ENCODE measurements at regions not wholly inside any gene's neighbourhood (a gene's known extent, or its start where the extent isn't known, plus 50 kb on each side); places are given as distances from the start of the nearest gene placed in this dataset.

DNA sequence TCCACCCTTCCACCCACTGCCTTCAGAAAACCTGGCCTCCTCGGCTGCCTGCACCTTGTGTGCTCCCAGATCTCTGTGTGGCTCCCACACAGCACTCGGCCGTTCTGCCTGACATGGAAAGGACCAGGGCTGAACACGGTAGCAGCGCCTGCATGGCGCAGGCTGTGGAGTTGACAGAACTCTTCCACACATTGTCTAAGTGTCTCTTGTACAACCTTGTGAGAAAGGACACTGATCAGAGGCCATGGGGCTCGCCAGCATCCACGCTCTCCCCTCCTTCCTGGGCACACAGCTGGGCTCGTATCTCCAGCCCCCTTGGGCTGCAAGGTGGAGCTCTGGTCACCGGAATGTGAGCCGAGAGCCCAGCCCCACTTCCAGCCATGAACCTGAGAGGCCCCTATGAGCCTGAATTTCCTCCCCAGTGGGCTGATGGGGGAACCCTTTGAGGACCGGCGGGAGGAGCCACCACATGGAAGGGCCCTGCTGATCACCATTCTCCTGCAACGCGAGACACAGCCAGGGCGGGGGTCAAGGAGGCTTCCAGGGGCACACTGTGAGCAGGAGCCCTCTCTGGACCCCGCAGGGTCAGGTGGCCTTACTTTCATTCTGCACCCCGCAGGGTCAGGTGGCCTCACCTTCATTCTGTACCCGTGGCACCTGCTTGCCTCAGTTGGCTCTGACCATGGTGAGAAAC lies 314.2 kb upstream of the MYT1L start:
- POLR2A ChIA-PET (ENCODE audit: partially characterized antibody), result no interaction called here
- no peak overlapping the region for H3K4me2 ChIP-seq (ENCODE audit: insufficient read depth in 1 of 2, low read depth in 2 of 2, low read length in 2 of 2)
- H4K5ac ChIP-seq (ENCODE audit: insufficient read length, low read depth, low read length), result no peak overlapping the region
- no peak overlapping the region for H2BK15ac ChIP-seq (ENCODE audit: low read length)
- no peak for DNase-seq (ENCODE audit: low read depth in 1 of 2, low spot score in 2 of 2)
- no peak for FAIRE-seq
- no peak overlapping the region for H3K23ac ChIP-seq (ENCODE audit: insufficient read length)
- H4K20me1 ChIP-seq (replicated peaks in 1 of 2; ENCODE audit: control insufficient read depth in 1 of 2, insufficient read depth in 2 of 2, low read length in 2 of 2), result no peaks in the 10 kb centered on the region
- no peak overlapping the region for H3K14ac ChIP-seq (ENCODE audit: insufficient read length)
- no peak overlapping the region for H3K18ac ChIP-seq (ENCODE audit: extremely low read depth, low read length)
- H2BK5ac ChIP-seq (ENCODE audit: low read depth, low read length), result no peak overlapping the region
- CTCF ChIA-PET (ENCODE audit: partially characterized antibody), result no interaction called here
- no peaks in the 10 kb centered on the region for H3K36me3 ChIP-seq (ENCODE audit: control insufficient read depth in 2 of 4, insufficient read depth in 4 of 4, low read length in 3 of 4)
- H3K9ac ChIP-seq (replicated peaks in 1 of 4; ENCODE audit: extremely low read depth in 1 of 4, low read depth in 3 of 4, low read length in 3 of 4), result no peak overlapping the region
- H3K27ac ChIP-seq (ENCODE audit: low read depth, low read length), result no peak overlapping the region
- H2AK5ac ChIP-seq (ENCODE audit: low read depth, low read length), result no peak overlapping the region
- H2BK120ac ChIP-seq (replicated peaks; ENCODE audit: low read depth, low read length), result no peak overlapping the region
- no peak overlapping the region for H2BK12ac ChIP-seq (ENCODE audit: low read depth, low read length)
- no peak overlapping the region for H3K4me3 ChIP-seq (ENCODE audit: extremely low read depth in 1 of 4, insufficient read depth in 2 of 4, low read depth in 3 of 4, low read length in 4 of 4)
- peak overlapping the region; percentile 16; the same call in 1 of the 2 replicates for H4K8ac ChIP-seq (ENCODE audit: extremely low read depth, insufficient read depth, low read length)
- 88% methylated on average over 16 of the region's 19 CpGs; no CpG with 5 or more reads in 1 of the 2 experiments for WGBS, 2 experiments (ENCODE audit: extremely low coverage in 1 of 2, insufficient coverage in 1 of 2, insufficient read length in 1 of 2, insufficient replicate concordance in 2 of 2, low coverage in 1 of 2, low lambda C conversion rate in 2 of 2, missing lambda C conversion rate in 1 of 2)
- H3K27me3 ChIP-seq (replicated peaks in 1 of 4; ENCODE audit: control insufficient read depth in 3 of 4, extremely low read depth in 1 of 4, insufficient read depth in 3 of 4, low read length in 3 of 4), result no peaks in the 10 kb centered on the region
- no peaks in the 10 kb centered on the region for H3K9me3 ChIP-seq (ENCODE audit: insufficient read depth in 2 of 2, low read depth in 1 of 2, low read length in 1 of 2)
- TF ChIP-seq YY1 (IDR thresholded peaks at IDR 0.05; ENCODE audit: low read depth, low read length) (no peak), JUND (IDR thresholded peaks at IDR 0.05; ENCODE audit: low read length) (no peak), ZNF274 (IDR thresholded peaks at IDR 0.05; ENCODE audit: borderline replicate concordance, extremely low read depth, low read length) (no peak)
- peaks cover 6% of the 10 kb centered on the region; the same call in 1 of the 2 replicates for H3K23me2 ChIP-seq (ENCODE audit: low read depth, low read length)
- H3K56ac ChIP-seq (replicated peaks; ENCODE audit: insufficient read length, low read depth, low read length), result no peak overlapping the region
- H3K4ac ChIP-seq (replicated peaks; ENCODE audit: insufficient read length, low read depth, low read length), result no peak overlapping the region
- no peak overlapping the region for H2BK20ac ChIP-seq (ENCODE audit: low read length)
- H3K79me2 ChIP-seq (ENCODE audit: control insufficient read depth in 1 of 2, insufficient read depth in 2 of 2, low read length in 2 of 2), result no peaks in the 10 kb centered on the region
- no peak overlapping the region for H2AFZ ChIP-seq (ENCODE audit: low read length)
- no peaks in the 10 kb centered on the region for H3K79me1 ChIP-seq (ENCODE audit: low read depth, low read length)
- H3K4me1 ChIP-seq (replicated peaks in 1 of 4; ENCODE audit: control insufficient read depth in 3 of 4, insufficient read depth in 4 of 4, low read length in 3 of 4), result no peaks in the 10 kb centered on the region; a peak in 1 of 7 replicates
- no peak overlapping the region for H4K91ac ChIP-seq (replicated peaks; ENCODE audit: insufficient read length, low read length)

Measured in H1 (cell line).